ENCODE measurements at regions not wholly inside any gene's neighbourhood (a gene's known extent, or its start where the extent isn't known, plus 50 kb on each side); places are given as distances from the start of the nearest gene placed in this dataset.
"Not testable (repeated sequence)": the region's sequence is repeated elsewhere in the genome, so short reads cannot be mapped to it uniquely, and the experiment has no call there.

GRCh38 chr4:63062891-63063290 lies 1346.4 kb downstream of the TECRL start:
- TF ChIP-seq EZH2 (IDR thresholded peaks at IDR 0.05; ENCODE audit: borderline replicate concordance, low read length); CTCF (conservative IDR thresholded peaks at IDR 0.05 in 1 of 2, IDR thresholded peaks at IDR 0.05 in 1 of 2; ENCODE audit: extremely low read depth in 1 of 2, insufficient read depth in 1 of 2, low read depth in 1 of 2, low read length in 2 of 2): not testable (repeated sequence)
